Liver (tissue), 3 donors: ENCODE measurements at regions not wholly inside any gene's neighbourhood (a gene's known extent, or its start where the extent isn't known, plus 50 kb on each side); places are given as distances from the start of the nearest gene placed in this dataset.

Experiments
- ATF3 ChIP-seq: IDR thresholded peaks from 2 replicates; pipeline ENCODE4 v1.6.1; 2016; ENCODE audit warnings: antibody characterized with exemption
- CTCF ChIP-seq: fragments of 150-350 bp; IDR thresholded peaks from 2 replicates; pipeline ENCODE4 v1.5.1; 2017; ENCODE audit warnings: improper control_type of control experiment, low read depth, low read length; ENCODE audit not compliant: missing input control
- FOXA2 ChIP-seq: IDR thresholded peaks from 2 replicates; pipeline ENCODE4 v1.6.1; 2016; ENCODE audit warnings: antibody characterized with exemption
- GABPA ChIP-seq, 2 donors: IDR thresholded peaks in 1 of 2; conservative IDR thresholded peaks in 1 of 2; 2 replicates each; pipeline ENCODE4 v1.6.1; 2016; ENCODE audit warnings: antibody characterized with exemption in 2 of 2, mild to moderate bottlenecking in 1 of 2, moderate library complexity in 1 of 2
- JUND ChIP-seq, 2 donors: IDR thresholded peaks; 2 replicates each; pipeline ENCODE4 v1.6.1; 2016; ENCODE audit warnings: antibody characterized with exemption in 2 of 2
- MAX ChIP-seq: IDR thresholded peaks from 2 replicates; pipeline ENCODE4 v1.6.1; 2016; ENCODE audit warnings: antibody characterized with exemption
- RAD21 ChIP-seq, 2 donors: IDR thresholded peaks; 2 replicates each; pipeline ENCODE4 v1.6.1; 2016; ENCODE audit warnings: antibody characterized with exemption in 2 of 2, mild to moderate bottlenecking in 2 of 2
- REST ChIP-seq: IDR thresholded peaks from 2 replicates; pipeline ENCODE4 v1.6.1; 2016; ENCODE audit warnings: antibody characterized with exemption, mild to moderate bottlenecking
- RXRA ChIP-seq, 2 donors: IDR thresholded peaks; 2 replicates each; pipeline ENCODE4 v1.6.1; 2017 to 2018; ENCODE audit warnings: antibody characterized with exemption in 2 of 2, mild to moderate bottlenecking in 1 of 2
- SP1 ChIP-seq: IDR thresholded peaks from 2 replicates; pipeline ENCODE4 v1.6.1; 2018; ENCODE audit warnings: antibody characterized with exemption, mild to moderate bottlenecking
- TAF1 ChIP-seq: conservative IDR thresholded peaks from 2 replicates; pipeline ENCODE4 v1.6.1; 2016; ENCODE audit warnings: antibody characterized with exemption, mild to moderate bottlenecking
- YY1 ChIP-seq: IDR thresholded peaks from 2 replicates; pipeline ENCODE4 v1.6.1; 2016; ENCODE audit warnings: antibody characterized with exemption, mild to moderate bottlenecking
- ZBTB33 ChIP-seq: IDR thresholded peaks from 2 replicates; pipeline ENCODE4 v1.6.1; 2016; ENCODE audit warnings: antibody characterized with exemption
- donor health status: healthy.
- donor health status: healthy.

GRCh38 chr4:66767442-66767841 is 777.9 kb downstream of the CENPC start:
- no peak for TF ChIP-seq CTCF
- TF ChIP-seq SP1: no peak
- TF ChIP-seq REST: no peak
- no peak for TF ChIP-seq GABPA (IDR thresholded peaks at IDR 0.05 in 1 of 2, conservative IDR thresholded peaks at IDR 0.05 in 1 of 2)
- TF ChIP-seq TAF1: no peak
- no peak for TF ChIP-seq YY1
- TF ChIP-seq RXRA (IDR thresholded peaks at IDR 0.05): no peak
- TF ChIP-seq ATF3: no peak
- no peak for TF ChIP-seq JUND (IDR thresholded peaks at IDR 0.05)
- TF ChIP-seq RAD21 (IDR thresholded peaks at IDR 0.05): no peak
- no peak for TF ChIP-seq MAX
- TF ChIP-seq ZBTB33: no peak
- TF ChIP-seq FOXA2: no peak
